GM12878 (cell line): ENCODE measurements at regions not wholly inside any gene's neighbourhood (a gene's known extent, or its start where the extent isn't known, plus 50 kb on each side); places are given as distances from the start of the nearest gene placed in this dataset.

Experiments used
- ATAC-seq: fragments of 200-7000 bp; cut with Tn5 transposase; 3 replicates; pipeline ENCODE4 v1.9.1; 2020; ENCODE audit warnings: mild to moderate bottlenecking, moderate library complexity
- BruUV-seq: library from RNA; stranded (reverse); fragments of 400-500 nt; replicated peaks from 2 replicates; lab custom pipeline; 2021; lab: Mats Ljungman, UMichigan
- CTCF ChIA-PET: fragments of 300-600 bp; sonication (Branson Sonifier 250); formaldehyde crosslinking; extraction: SDS; loops from one replicate; lab custom pipeline; 2021; ENCODE audit warnings: inconsistent platforms; lab: Yijun Ruan, JAX
- POLR2A ChIA-PET: fragments of 350-600 bp; formaldehyde crosslinking; extraction: SDS; loops from one replicate; lab custom pipeline; 2021; ENCODE audit warnings: inconsistent platforms; lab: Charles Lee
- RAD21 ChIA-PET: fragments of 300-600 bp; sonication (Branson Sonifier 250); formaldehyde crosslinking; loops from one replicate; lab custom pipeline; 2023; ENCODE audit warnings: antibody characterized with exemption; ENCODE audit not compliant: unreplicated experiment; lab: Charles Lee
- SMC1A ChIA-PET: fragments of 300-600 bp; sonication (Branson Sonifier 250); formaldehyde crosslinking; loops from one replicate; lab custom pipeline; 2023; ENCODE audit not compliant: unreplicated experiment, uncharacterized antibody; lab: Charles Lee
- DNase-seq: peaks from one replicate; pipeline ENCODE4 v3.0.0-alpha.2; 2011; ENCODE audit warnings: low read depth, low spot score
- FAIRE-seq: peaks from 3 replicates; lab custom pipeline; 2011; peaks lifted over from hg19 to GRCh38; lab: Jason Lieb, UNC
- H2AFZ ChIP-seq: 2 replicates; pipeline ENCODE4 v1.6.0; 2011; ENCODE audit warnings: low read depth, low read length, control low read depth; ENCODE audit not compliant: control insufficient read depth
- H3K27ac ChIP-seq: 2 replicates; pipeline ENCODE4 v1.5.1; 2011; ENCODE audit warnings: control low read depth; ENCODE audit not compliant: control insufficient read depth, insufficient read depth
- H3K27me3 ChIP-seq, 2 experiments: replicated peaks in 1 of 2; 2 replicates each; pipeline versions ENCODE4 v1.6.0 to v1.6.1; 2011; ENCODE audit warnings: low read length in 1 of 2; ENCODE audit not compliant: control insufficient read depth in 2 of 2, insufficient read depth in 2 of 2
- H3K36me3 ChIP-seq, 2 experiments: 2 replicates each; pipeline ENCODE4 v1.5.1; 2011; ENCODE audit warnings: low read length in 1 of 2; ENCODE audit not compliant: control insufficient read depth in 2 of 2, insufficient read depth in 2 of 2
- H3K4me1 ChIP-seq: 2 replicates; pipeline ENCODE4 v1.6.1; 2011; ENCODE audit warnings: mild to moderate bottlenecking, low read length, moderate library complexity, mixed read lengths; ENCODE audit not compliant: control insufficient read depth, insufficient read depth
- H3K4me2 ChIP-seq: 2 replicates; pipeline ENCODE4 v1.6.0; 2011; ENCODE audit warnings: control low read depth; ENCODE audit not compliant: control insufficient read depth, insufficient read depth
- H3K4me3 ChIP-seq: fragments of 200-600 bp; sonication (generic); 2 replicates; pipeline ENCODE4 v1.5.1; 2016
- H3K79me2 ChIP-seq: 2 replicates; pipeline ENCODE4 v1.6.0; 2011; ENCODE audit warnings: low read length; ENCODE audit not compliant: control insufficient read depth, insufficient read depth
- H3K9ac ChIP-seq: 2 replicates; pipeline ENCODE4 v1.8.0; 2011; ENCODE audit warnings: low read length, control low read depth, mixed read lengths; ENCODE audit not compliant: control insufficient read depth, insufficient read depth
- H3K9me3 ChIP-seq: replicated peaks from 3 replicates; pipeline ENCODE4 v1.5.1; 2011; ENCODE audit warnings: mild to moderate bottlenecking, low read length; ENCODE audit not compliant: control insufficient read depth, insufficient read depth
- H4K20me1 ChIP-seq: 2 replicates; pipeline ENCODE4 v1.6.0; 2011; ENCODE audit not compliant: control insufficient read depth, insufficient read depth
- ATF7 ChIP-seq: fragments of 450-650 bp; IDR thresholded peaks from 2 replicates; pipeline ENCODE4 v1.6.1; 2016; ENCODE audit warnings: low read depth, mild to moderate bottlenecking
- ESRRA ChIP-seq: IDR thresholded peaks from 2 replicates; pipeline ENCODE4 v1.6.1; 2012; ENCODE audit warnings: mild to moderate bottlenecking, low read length, improper control_type of control experiment
- RB1 ChIP-seq: fragments of 450-650 bp; formaldehyde crosslinking; IDR thresholded peaks from 2 replicates; pipeline ENCODE4 v1.6.1; 2017; ENCODE audit warnings: mild to moderate bottlenecking, borderline replicate concordance
- SREBF2 ChIP-seq: IDR thresholded peaks from 2 replicates; pipeline ENCODE4 v1.6.1; 2012; ENCODE audit warnings: mild to moderate bottlenecking, low read length
- STAT1 ChIP-seq: fragments of 450-650 bp; conservative IDR thresholded peaks from 2 replicates; pipeline ENCODE4 v1.6.1; 2014; ENCODE audit warnings: antibody characterized with exemption, mild to moderate bottlenecking
- ZNF207 ChIP-seq: fragments of 450-650 bp; IDR thresholded peaks from 2 replicates; pipeline ENCODE4 v1.6.1; 2014; ENCODE audit warnings: antibody characterized with exemption, mild to moderate bottlenecking, borderline replicate concordance
- ZZZ3 ChIP-seq: IDR thresholded peaks from 2 replicates; pipeline ENCODE4 v1.6.1; 2011; ENCODE audit warnings: low read depth; ENCODE audit not compliant: control insufficient read depth, insufficient read length
- WGBS: methylation state at CpG from one replicate; pipeline ENCODE4 v1.1.6; 2016; ENCODE audit warnings: low lambda C conversion rate; ENCODE audit not compliant: insufficient replicate concordance, insufficient coverage; ENCODE audit errors: missing lambda C conversion rate; 5-methylcytosine and 5-hydroxymethylcytosine counted together
- in situ Hi-C: fragments of 300-500 bp; cut with MboI; formaldehyde crosslinking; loops from 9 replicates; pipeline ENCODE4 v1.14.3; 2018; ENCODE audit warnings: mixed read lengths
- intact Hi-C: fragments of 100-400 bp; cut with micrococcal nuclease; formaldehyde crosslinking; loops from one replicate; pipeline ENCODE4 v1.14.2; 2022; ENCODE audit not compliant: unreplicated experiment
- TF ChIP-seq, protein P1 (sequence below): fragments of 450-650 bp; IDR thresholded peaks from 2 replicates; pipeline ENCODE4 v1.6.1; 2017; ENCODE audit warnings: mild to moderate bottlenecking
- TF ChIP-seq, protein P2 (sequence below): fragments of 450-650 bp; formaldehyde crosslinking; IDR thresholded peaks from 2 replicates; pipeline ENCODE4 v1.5.0; 2022; ENCODE audit warnings: mild to moderate bottlenecking, missing genetic modification characterization

DNA sequence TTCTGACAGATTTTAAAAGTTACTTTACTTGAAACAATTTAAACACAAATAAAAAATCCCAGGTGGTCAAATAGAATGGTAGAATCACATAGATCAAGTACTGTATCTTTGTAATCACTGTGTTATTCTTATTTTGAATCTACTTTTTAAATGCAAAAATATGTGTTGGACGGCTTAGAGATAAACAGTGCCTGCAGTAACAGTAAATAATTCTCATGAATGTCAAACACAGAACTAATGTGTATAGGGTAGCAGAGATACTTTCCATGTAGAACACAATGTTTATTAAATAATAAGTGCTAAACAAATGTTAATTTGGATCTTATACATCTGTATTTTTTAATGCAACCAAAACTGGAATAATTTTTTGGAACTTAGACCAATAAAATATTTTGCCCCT, 1199.4 kb downstream of the SORCS1 start:
- Histone ChIP-seq H3K36me3 (no peaks in the 10 kb centered on the region), H3K4me2 (no peak overlapping the region), H3K9me3 (no peaks in the 10 kb centered on the region), H3K9ac (no peak overlapping the region), H3K4me3 (no peak overlapping the region), H3K79me2 (no peaks in the 10 kb centered on the region), H3K27ac (no peak overlapping the region), H2AFZ (no peak overlapping the region), H3K27me3 (no peaks in the 10 kb centered on the region), H4K20me1 (no peaks in the 10 kb centered on the region), H3K4me1 (no peaks in the 10 kb centered on the region)
- ChIA-PET RAD21 (no interaction called here), CTCF (no interaction called here), SMC1A (no interaction called here), POLR2A (no interaction called here)
- BruUV-seq = no TSS peak
- intact Hi-C loops = no loop called here
- in situ Hi-C loops = no loop called here
- FAIRE-seq (no peak), DNase-seq (no peak), ATAC-seq (no peak)
- 0% methylated on average over 1 of the region's 1 CpG for WGBS
- TF ChIP-seq, protein P1, sequence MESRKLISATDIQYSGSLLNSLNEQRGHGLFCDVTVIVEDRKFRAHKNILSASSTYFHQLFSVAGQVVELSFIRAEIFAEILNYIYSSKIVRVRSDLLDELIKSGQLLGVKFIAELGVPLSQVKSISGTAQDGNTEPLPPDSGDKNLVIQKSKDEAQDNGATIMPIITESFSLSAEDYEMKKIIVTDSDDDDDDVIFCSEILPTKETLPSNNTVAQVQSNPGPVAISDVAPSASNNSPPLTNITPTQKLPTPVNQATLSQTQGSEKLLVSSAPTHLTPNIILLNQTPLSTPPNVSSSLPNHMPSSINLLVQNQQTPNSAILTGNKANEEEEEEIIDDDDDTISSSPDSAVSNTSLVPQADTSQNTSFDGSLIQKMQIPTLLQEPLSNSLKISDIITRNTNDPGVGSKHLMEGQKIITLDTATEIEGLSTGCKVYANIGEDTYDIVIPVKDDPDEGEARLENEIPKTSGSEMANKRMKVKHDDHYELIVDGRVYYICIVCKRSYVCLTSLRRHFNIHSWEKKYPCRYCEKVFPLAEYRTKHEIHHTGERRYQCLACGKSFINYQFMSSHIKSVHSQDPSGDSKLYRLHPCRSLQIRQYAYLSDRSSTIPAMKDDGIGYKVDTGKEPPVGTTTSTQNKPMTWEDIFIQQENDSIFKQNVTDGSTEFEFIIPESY = no peak

DNA sequence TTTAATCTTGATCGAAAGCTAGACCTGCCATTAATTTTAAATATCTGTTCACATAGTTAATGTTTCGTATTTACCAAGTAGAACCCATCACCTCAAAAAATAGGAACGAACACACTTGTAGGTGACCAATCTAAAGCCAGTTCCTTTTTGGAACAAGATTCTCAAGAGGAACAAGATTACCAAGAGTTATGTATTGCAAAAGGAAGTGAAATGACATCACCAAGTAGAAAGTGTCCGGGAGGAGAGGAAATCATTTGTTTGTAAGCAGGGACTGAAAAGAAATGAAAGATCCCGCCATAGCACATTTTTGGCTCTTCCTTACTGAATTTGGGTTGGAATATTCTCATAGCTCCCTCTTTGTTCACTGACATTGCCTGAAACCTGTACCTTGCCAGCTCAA, 1200.5 kb downstream of the SORCS1 start:
- FAIRE-seq (no peak), ATAC-seq (no peak), DNase-seq (no peak)
- Histone ChIP-seq H4K20me1 (no peaks in the 10 kb centered on the region), H3K27me3 (no peaks in the 10 kb centered on the region), H3K36me3 (no peaks in the 10 kb centered on the region), H3K4me3 (no peak overlapping the region), H3K9ac (no peak overlapping the region), H3K27ac (no peak overlapping the region), H2AFZ (no peak overlapping the region), H3K4me1 (no peaks in the 10 kb centered on the region), H3K4me2 (no peak overlapping the region), H3K79me2 (no peaks in the 10 kb centered on the region), H3K9me3 (no peaks in the 10 kb centered on the region)
- BruUV-seq = no TSS peak
- intact Hi-C loops = no loop called here
- ChIA-PET SMC1A (interaction anchor here (0.8 to 2.0 kb wide), 3 partner anchors 9 to 14 kb away, joined by 3 to 6 read pairs (median 3); no protein-coding TSS in a partner anchor), POLR2A (no interaction called here), RAD21 (interaction anchor here (1.2 to 2.0 kb wide), 3 partner anchors 10 to 14 kb away, joined by 3 to 8 read pairs (median 4); no protein-coding TSS in a partner anchor), CTCF (interaction anchor here (0.7 to 3.0 kb wide), 5 partner anchors 11 to 19 kb away, joined by 3 to 10 read pairs (median 3); no protein-coding TSS in a partner anchor)
- WGBS = 21% methylated on average over 5 of the region's 5 CpGs
- in situ Hi-C loops = no loop called here
- TF ChIP-seq ZNF207 = no peak
- no peak for TF ChIP-seq STAT1
- TF ChIP-seq ZZZ3 = no peak
- TF ChIP-seq, protein P2, sequence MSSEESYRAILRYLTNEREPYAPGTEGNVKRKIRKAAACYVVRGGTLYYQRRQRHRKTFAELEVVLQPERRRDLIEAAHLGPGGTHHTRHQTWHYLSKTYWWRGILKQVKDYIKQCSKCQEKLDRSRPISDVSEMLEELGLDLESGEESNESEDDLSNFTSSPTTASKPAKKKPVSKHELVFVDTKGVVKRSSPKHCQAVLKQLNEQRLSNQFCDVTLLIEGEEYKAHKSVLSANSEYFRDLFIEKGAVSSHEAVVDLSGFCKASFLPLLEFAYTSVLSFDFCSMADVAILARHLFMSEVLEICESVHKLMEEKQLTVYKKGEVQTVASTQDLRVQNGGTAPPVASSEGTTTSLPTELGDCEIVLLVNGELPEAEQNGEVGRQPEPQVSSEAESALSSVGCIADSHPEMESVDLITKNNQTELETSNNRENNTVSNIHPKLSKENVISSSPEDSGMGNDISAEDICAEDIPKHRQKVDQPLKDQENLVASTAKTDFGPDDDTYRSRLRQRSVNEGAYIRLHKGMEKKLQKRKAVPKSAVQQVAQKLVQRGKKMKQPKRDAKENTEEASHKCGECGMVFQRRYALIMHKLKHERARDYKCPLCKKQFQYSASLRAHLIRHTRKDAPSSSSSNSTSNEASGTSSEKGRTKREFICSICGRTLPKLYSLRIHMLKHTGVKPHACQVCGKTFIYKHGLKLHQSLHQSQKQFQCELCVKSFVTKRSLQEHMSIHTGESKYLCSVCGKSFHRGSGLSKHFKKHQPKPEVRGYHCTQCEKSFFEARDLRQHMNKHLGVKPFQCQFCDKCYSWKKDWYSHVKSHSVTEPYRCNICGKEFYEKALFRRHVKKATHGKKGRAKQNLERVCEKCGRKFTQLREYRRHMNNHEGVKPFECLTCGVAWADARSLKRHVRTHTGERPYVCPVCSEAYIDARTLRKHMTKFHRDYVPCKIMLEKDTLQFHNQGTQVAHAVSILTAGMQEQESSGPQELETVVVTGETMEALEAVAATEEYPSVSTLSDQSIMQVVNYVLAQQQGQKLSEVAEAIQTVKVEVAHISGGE (CRISPR knock-in tag) = no peak
- no peak for TF ChIP-seq ESRRA
- no peak for TF ChIP-seq SREBF2
- no peak for TF ChIP-seq ATF7
- TF ChIP-seq RB1 = no peak
